IMR-90 (cell line): ENCODE measurements at regions not wholly inside any gene's neighbourhood (a gene's known extent, or its start where the extent isn't known, plus 50 kb on each side); places are given as distances from the start of the nearest gene placed in this dataset.

ENCODE experiments used
- ATAC-seq: fragments of 200-7000 bp; cut with Tn5 transposase; 2 replicates; pipeline ENCODE4 v1.9.1; 2020; ENCODE audit warnings: low read depth, mild to moderate bottlenecking, moderate library complexity
- BruUV-seq: library from RNA; stranded (reverse); fragments of 400-500 nt; replicated peaks from 2 replicates; lab custom pipeline; 2021; lab: Mats Ljungman, UMichigan
- CTCF ChIA-PET: fragments of 300-600 bp; formaldehyde crosslinking; extraction: SDS; loops from one replicate; lab custom pipeline; 2021; ENCODE audit warnings: antibody characterized with exemption; lab: Yijun Ruan, JAX
- POLR2A ChIA-PET: fragments of 300-600 bp; sonication (Branson Sonifier 250); formaldehyde crosslinking; loops from one replicate; lab custom pipeline; 2022; ENCODE audit warnings: antibody characterized with exemption; ENCODE audit not compliant: unreplicated experiment; lab: Charles Lee
- DNase-seq: peaks from one replicate; pipeline ENCODE4 v3.0.0; 2013
- H2AFZ ChIP-seq: replicated peaks from 2 replicates; pipeline ENCODE3; 2013; ENCODE audit warnings: low read length, mild to moderate bottlenecking; ENCODE audit not compliant: poor library complexity
- H2AK5ac ChIP-seq: 2 replicates; pipeline ENCODE4 v1.6.1; 2013; ENCODE audit warnings: low read depth, low read length, inconsistent platforms
- H2AK9ac ChIP-seq: replicated peaks from 2 replicates; pipeline ENCODE3; 2013; ENCODE audit warnings: mild to moderate bottlenecking, low read depth, low read length, moderate library complexity; ENCODE audit not compliant: poor library complexity
- H2BK120ac ChIP-seq: 2 replicates; pipeline ENCODE4 v1.6.1; 2013; ENCODE audit warnings: low read depth, low read length, inconsistent platforms
- H2BK15ac ChIP-seq: 3 replicates; pipeline ENCODE4 v1.6.1; 2013; ENCODE audit warnings: low read depth, low read length, inconsistent platforms
- H2BK20ac ChIP-seq: 2 replicates; pipeline ENCODE4 v1.6.1; 2013; ENCODE audit warnings: low read depth, mild to moderate bottlenecking, inconsistent platforms, low read length, moderate library complexity
- H2BK5ac ChIP-seq: 2 replicates; pipeline ENCODE4 v1.6.1; 2013; ENCODE audit warnings: mild to moderate bottlenecking, low read depth, low read length, inconsistent platforms; ENCODE audit not compliant: poor library complexity, severe bottlenecking
- H3K14ac ChIP-seq: replicated peaks from 2 replicates; pipeline ENCODE4 v1.6.1; 2013; ENCODE audit warnings: low read depth, low read length, inconsistent platforms
- H3K18ac ChIP-seq: 2 replicates; pipeline ENCODE4 v1.6.1; 2013; ENCODE audit warnings: low read depth, low read length, control low read depth
- H3K23ac ChIP-seq: 2 replicates; pipeline ENCODE4 v1.6.1; 2013; ENCODE audit warnings: low read depth, low read length, inconsistent platforms
- H3K27ac ChIP-seq: 2 replicates; pipeline ENCODE4 v1.5.1; 2013; ENCODE audit warnings: mild to moderate bottlenecking, control low read depth, low read length; ENCODE audit not compliant: insufficient read depth
- H3K27me3 ChIP-seq: 2 replicates; pipeline ENCODE4 v1.6.1; 2013; ENCODE audit warnings: low read length; ENCODE audit not compliant: control insufficient read depth, insufficient read depth
- H3K36me3 ChIP-seq: 2 replicates; pipeline ENCODE4 v1.6.1; 2013; ENCODE audit warnings: low read length, mixed read lengths; ENCODE audit not compliant: control insufficient read depth, insufficient read depth
- H3K4ac ChIP-seq: 2 replicates; pipeline ENCODE4 v1.6.1; 2013; ENCODE audit warnings: low read depth, low read length, inconsistent platforms
- H3K4me1 ChIP-seq: 2 replicates; pipeline ENCODE4 v1.6.1; 2013; ENCODE audit warnings: low read length, mixed read lengths; ENCODE audit not compliant: control insufficient read depth, insufficient read depth
- H3K4me2 ChIP-seq: 2 replicates; pipeline ENCODE4 v1.6.1; 2013; ENCODE audit warnings: low read depth, mild to moderate bottlenecking, control low read depth, low read length, moderate library complexity
- H3K4me3 ChIP-seq: 2 replicates; pipeline ENCODE4 v1.5.1; 2013; ENCODE audit warnings: low read depth, mild to moderate bottlenecking, control low read depth, low read length, moderate library complexity; ENCODE audit not compliant: insufficient read depth
- H3K56ac ChIP-seq: 2 replicates; pipeline ENCODE4 v1.6.1; 2013; ENCODE audit warnings: low read length, inconsistent platforms; ENCODE audit not compliant: insufficient read depth; ENCODE audit errors: extremely low read depth
- H3K79me1 ChIP-seq, 2 experiments: 2 replicates each; pipeline ENCODE4 v1.6.1; 2013; ENCODE audit warnings: low read length in 2 of 2, inconsistent platforms in 1 of 2, low read depth in 1 of 2
- H3K9ac ChIP-seq: 2 replicates; pipeline ENCODE4 v1.6.1; 2013; ENCODE audit warnings: low read depth, low read length, control low read depth
- H3K9me1 ChIP-seq: 2 replicates; pipeline ENCODE4 v1.6.1; 2013; ENCODE audit warnings: low read length, inconsistent platforms; ENCODE audit not compliant: insufficient read depth
- H3K9me3 ChIP-seq: 2 replicates; pipeline ENCODE4 v1.6.1; 2013; ENCODE audit warnings: low read length; ENCODE audit not compliant: control insufficient read depth, insufficient read depth
- H4K20me1 ChIP-seq: 2 replicates; pipeline ENCODE4 v1.6.1; 2013; ENCODE audit warnings: low read length, inconsistent platforms; ENCODE audit not compliant: insufficient read depth
- H4K5ac ChIP-seq: 2 replicates; pipeline ENCODE4 v1.6.1; 2013; ENCODE audit warnings: mild to moderate bottlenecking, low read depth, low read length, control low read depth
- H4K8ac ChIP-seq, 2 experiments: 2 replicates each; pipeline ENCODE4 v1.6.1; 2013; ENCODE audit warnings: low read depth in 2 of 2, low read length in 2 of 2, control low read depth in 1 of 2, inconsistent platforms in 1 of 2
- H4K91ac ChIP-seq: 2 replicates; pipeline ENCODE4 v1.6.1; 2013; ENCODE audit warnings: low read depth, low read length, inconsistent platforms; ENCODE audit not compliant: insufficient read depth
- BHLHE40 ChIP-seq: fragments of 150-350 bp; IDR thresholded peaks from 2 replicates; pipeline ENCODE4 v1.6.1; 2016; ENCODE audit warnings: mild to moderate bottlenecking, low read depth, low read length
- ELK1 ChIP-seq: fragments of 150-350 bp; IDR thresholded peaks from 2 replicates; pipeline ENCODE4 v1.6.1; 2016; ENCODE audit warnings: low read depth, mild to moderate bottlenecking, low read length, moderate library complexity, borderline replicate concordance
- MAFK ChIP-seq: IDR thresholded peaks from 2 replicates; pipeline ENCODE4 v1.6.1; 2012; ENCODE audit warnings: low read depth, low read length, improper control_type of control experiment
- POLR2A ChIP-seq: IDR thresholded peaks from 2 replicates; pipeline ENCODE4 v1.6.1; 2012; ENCODE audit warnings: mild to moderate bottlenecking, low read depth, low read length
- RFX5 ChIP-seq: IDR thresholded peaks from 2 replicates; pipeline ENCODE4 v1.8.0; 2012; ENCODE audit warnings: low read depth, mild to moderate bottlenecking, low read length, moderate library complexity
- SMC3 ChIP-seq: fragments of 150-350 bp; IDR thresholded peaks from 2 replicates; pipeline ENCODE4 v1.6.1; 2016; ENCODE audit warnings: low read depth, mild to moderate bottlenecking, antibody characterized with exemption, low read length, moderate library complexity
- WGBS, 2 experiments: methylation state at CpG; one replicate each; pipeline versions ENCODE4 v1.1.5 to v1.1.7; 2013; ENCODE audit warnings: missing lambda C conversion rate in 2 of 2; ENCODE audit not compliant: insufficient read length in 1 of 2; ENCODE audit errors: extremely low coverage in 2 of 2; 5-methylcytosine and 5-hydroxymethylcytosine counted together
- dilution Hi-C: fragments of 300-500 bp; cut with HindIII; formaldehyde crosslinking; loops from one replicate; pipeline ENCODE4 v1.14.3; 2018; ENCODE audit warnings: low sequenced_read_pairs; ENCODE audit not compliant: unreplicated experiment
- in situ Hi-C: fragments of 300-500 bp; cut with MboI; formaldehyde crosslinking; loops from 3 replicates; pipeline ENCODE4 v1.14.3; 2019; ENCODE audit warnings: low sequenced_read_pairs, inconsistent platforms, mixed read lengths
- intact Hi-C: fragments of 100-400 bp; cut with micrococcal nuclease; formaldehyde crosslinking; loops from 2 replicates; pipeline ENCODE4 v1.10.0; 2022

- Histone ChIP-seq H3K9ac (no peak overlapping the region), H2AFZ (no peak overlapping the region)
Measured at GRCh38 chr10:33612116-33612515, 277.6 kb upstream of the NRP1 start.

More at GRCh38 chr10:33612116-33612515, 277.6 kb upstream of the NRP1 start:
- ATAC-seq = no peak
- intact Hi-C loops (no loop called here), in situ Hi-C loops (no loop called here), dilution Hi-C loops (no loop called here)
- H3K14ac ChIP-seq = no peak overlapping the region
- H3K9me3 ChIP-seq = no peaks in the 10 kb centered on the region
- no peak overlapping the region for H2AK9ac ChIP-seq
- no peak for TF ChIP-seq BHLHE40
- TF ChIP-seq RFX5 = no peak
- no peak for TF ChIP-seq POLR2A
- TF ChIP-seq MAFK = no peak
- TF ChIP-seq ELK1 = no peak
- no peak for TF ChIP-seq SMC3
- no peaks in the 10 kb centered on the region for H3K9me1 ChIP-seq
- WGBS, 2 experiments = no CpG with 5 or more reads among the region's 1 CpG
- H3K4me1 ChIP-seq = peaks cover 4% of the 10 kb centered on the region; the same call in 1 of the 2 replicates
- no peak overlapping the region for H2BK20ac ChIP-seq
- H3K27ac ChIP-seq = no peak overlapping the region
- no peak overlapping the region for H2BK120ac ChIP-seq
- POLR2A ChIA-PET = no interaction called here
- H3K18ac ChIP-seq = no peak overlapping the region
- no peak overlapping the region; the same call in 1 of the 2 replicates for H3K4me2 ChIP-seq
- no TSS peak for BruUV-seq
- H4K8ac ChIP-seq = no peak overlapping the region
- no peak overlapping the region for H4K91ac ChIP-seq
- CTCF ChIA-PET = no interaction called here
- H3K56ac ChIP-seq = no peak overlapping the region
- peaks cover 3% of the 10 kb centered on the region; the same call in 1 of the 2 replicates for H3K27me3 ChIP-seq
- H3K4me3 ChIP-seq = no peak overlapping the region
- H2BK15ac ChIP-seq = no peak overlapping the region
- no peak overlapping the region for H3K4ac ChIP-seq
- no peaks in the 10 kb centered on the region for H3K79me1 ChIP-seq
- peak; percentile 1 for DNase-seq
- H2AK5ac ChIP-seq = no peak overlapping the region
- H3K36me3 ChIP-seq = no peaks in the 10 kb centered on the region
- no peaks in the 10 kb centered on the region for H4K20me1 ChIP-seq
- no peak overlapping the region for H4K5ac ChIP-seq
- H3K23ac ChIP-seq = no peak overlapping the region
- no peak overlapping the region for H2BK5ac ChIP-seq
